Testis (tissue), 2 donors: ENCODE measurements at regions not wholly inside any gene's neighbourhood (a gene's known extent, or its start where the extent isn't known, plus 50 kb on each side); places are given as distances from the start of the nearest gene placed in this dataset.

Source experiments
- DNase-seq: peaks from one replicate; pipeline ENCODE4 v3.0.0-alpha.2; 2019
- H3K27ac ChIP-seq, 2 donors: fragments of 200-600 bp; sonication (generic); one replicate each; pipeline ENCODE4 v1.5.1; 2019
- H3K27me3 ChIP-seq: fragments of 200-600 bp; sonication (generic); one replicate; pipeline ENCODE4 v1.5.1; 2019
- H3K36me3 ChIP-seq: fragments of 200-600 bp; sonication (generic); one replicate; pipeline ENCODE4 v1.5.1; 2017; ENCODE audit warnings: low read depth; ENCODE audit errors: missing control alignments
- H3K4me1 ChIP-seq: fragments of 200-600 bp; sonication (generic); one replicate; pipeline ENCODE4 v1.5.1; 2019
- H3K4me3 ChIP-seq, 2 donors: fragments of 200-600 bp; sonication (generic); one replicate each; pipeline ENCODE4 v1.5.1; 2017 to 2019
- H3K9me3 ChIP-seq: fragments of 200-600 bp; sonication (generic); one replicate; pipeline ENCODE4 v1.5.1; 2017
- CTCF ChIP-seq, 3 experiments: fragments of 450-650 bp in 2 of 3; fragments of 200-600 bp in 1 of 3; sonication (generic) in 1 of 3; IDR thresholded peaks; one replicate each; pipeline ENCODE4 v1.5.1; 2016 to 2019; ENCODE audit warnings: antibody characterized with exemption in 3 of 3, mild to moderate bottlenecking in 2 of 3, moderate library complexity in 1 of 3
- POLR2A ChIP-seq: fragments of 450-650 bp; IDR thresholded peaks from one replicate; pipeline ENCODE4 v1.6.1; 2017; ENCODE audit warnings: antibody characterized with exemption, mild to moderate bottlenecking, moderate library complexity
- WGBS, 2 donors: methylation state at CpG; one replicate each; pipeline ENCODE4 v1.1.5; 2018; 5-methylcytosine and 5-hydroxymethylcytosine counted together
- intact Hi-C: fragments of 100-400 bp; cut with DNase I; formaldehyde crosslinking; loops from one replicate; pipeline ENCODE4 v1.15.1; 2023; ENCODE audit warnings: low total_unique reads

- DNase-seq = no peak
- WGBS, 2 donors = 53 to 60% methylated on average over 7 of the region's 7 CpGs
- TF ChIP-seq CTCF (IDR thresholded peaks at IDR 0.05) (no peak), POLR2A (no peak)
- no peaks in the 10 kb centered on the region for H3K36me3 ChIP-seq
- H3K4me3 ChIP-seq = no peak overlapping the region
- no peaks in the 10 kb centered on the region for H3K9me3 ChIP-seq
- intact Hi-C loops = loop anchor here (10.0 kb wide), 1 partner anchor 487 kb away; the partner anchor contains the start of gene RHOU
- no peaks in the 10 kb centered on the region for H3K27me3 ChIP-seq
- H3K27ac ChIP-seq = no peak overlapping the region
- H3K4me1 ChIP-seq = peaks cover 8% of the 10 kb centered on the region
Observed at GRCh38 chr1:229221106-229222019, 49.5 kb upstream of the RAB4A start.
